Stimulated activated CD4-positive, alpha-beta T cell treated with anti-CD3 and anti-CD28 coated beads, Interleukin-12 subunit alpha, Interleukin-12 subunit beta, amount 100 ng/mL, for 48 hours (primary cell): ENCODE measurements at regions not wholly inside any gene's neighbourhood (a gene's known extent, or its start where the extent isn't known, plus 50 kb on each side); places are given as distances from the start of the nearest gene placed in this dataset.

Experiments used
- DNase-seq, 3 donors: peaks; one replicate each; pipeline ENCODE4 v3.0.0-alpha.2; 2020; ENCODE audit warnings: low read depth in 2 of 3, low spot score in 1 of 3

GRCh38 chr6:209432-210103 lies 82.7 kb upstream of the DUSP22 start:
- peak in 2 of 3 donors; percentile 56 to 60 for DNase-seq

- DNase-seq, result no peak
Measured at GRCh38 chr6:210104-210456, 82.2 kb upstream of the DUSP22 start.

DNA sequence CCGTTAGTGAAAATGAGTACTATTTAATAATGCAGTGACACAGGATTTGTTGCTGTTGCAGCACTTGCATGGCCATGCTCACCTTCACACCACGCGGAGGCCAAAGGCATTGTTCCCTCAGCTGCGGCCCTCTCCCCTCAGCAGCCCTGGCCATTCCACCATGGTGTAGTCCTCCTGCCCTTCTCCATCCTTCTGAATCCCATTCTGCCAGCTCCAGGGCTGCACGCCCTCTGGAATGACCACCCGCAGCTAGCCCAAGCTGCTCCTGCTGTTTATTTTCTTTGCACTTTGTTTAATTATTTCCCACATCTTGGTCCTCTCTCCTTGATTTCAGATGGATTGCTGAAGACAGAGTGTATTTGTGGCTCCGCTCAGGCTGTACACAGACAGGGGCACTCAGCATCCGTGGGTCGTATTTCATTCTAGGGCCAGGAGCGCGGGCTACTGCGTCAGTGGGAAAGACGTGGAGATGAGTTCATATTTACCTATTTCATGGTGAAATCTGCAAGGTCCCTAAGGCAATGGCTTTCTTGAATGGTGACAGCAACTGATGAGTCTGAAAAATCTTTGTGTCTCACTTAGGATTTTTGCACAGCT lies 81.4 kb upstream of the DUSP22 start:
- DNase-seq, result no peak

- no peak for DNase-seq
Measured at GRCh38 chr6:211871-212497, 80.3 kb upstream of the DUSP22 start.

GRCh38 chr6:213284-213683 lies 79.0 kb upstream of the DUSP22 start:
- DNase-seq, result no peak

DNA sequence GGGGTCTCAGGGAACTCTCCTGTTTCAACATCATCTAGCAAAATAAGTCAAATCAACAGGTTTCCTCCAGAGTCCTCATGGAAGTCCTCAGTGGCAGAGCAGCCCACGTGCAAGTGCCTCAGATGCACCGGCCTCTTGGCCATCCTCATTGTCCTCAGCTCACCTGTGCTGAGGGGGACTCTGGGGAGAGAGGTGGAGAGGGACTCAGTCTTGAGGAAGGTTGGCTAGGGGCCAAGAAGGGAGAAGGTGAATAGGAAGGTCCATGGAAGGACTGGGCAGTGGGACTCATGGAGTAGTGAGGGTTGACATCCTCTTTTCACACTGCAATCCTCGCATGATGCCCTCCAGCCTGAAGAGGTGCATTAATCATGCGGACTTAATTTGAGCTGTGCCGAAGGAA lies 77.9 kb upstream of the DUSP22 start:
- no peak for DNase-seq

DNA sequence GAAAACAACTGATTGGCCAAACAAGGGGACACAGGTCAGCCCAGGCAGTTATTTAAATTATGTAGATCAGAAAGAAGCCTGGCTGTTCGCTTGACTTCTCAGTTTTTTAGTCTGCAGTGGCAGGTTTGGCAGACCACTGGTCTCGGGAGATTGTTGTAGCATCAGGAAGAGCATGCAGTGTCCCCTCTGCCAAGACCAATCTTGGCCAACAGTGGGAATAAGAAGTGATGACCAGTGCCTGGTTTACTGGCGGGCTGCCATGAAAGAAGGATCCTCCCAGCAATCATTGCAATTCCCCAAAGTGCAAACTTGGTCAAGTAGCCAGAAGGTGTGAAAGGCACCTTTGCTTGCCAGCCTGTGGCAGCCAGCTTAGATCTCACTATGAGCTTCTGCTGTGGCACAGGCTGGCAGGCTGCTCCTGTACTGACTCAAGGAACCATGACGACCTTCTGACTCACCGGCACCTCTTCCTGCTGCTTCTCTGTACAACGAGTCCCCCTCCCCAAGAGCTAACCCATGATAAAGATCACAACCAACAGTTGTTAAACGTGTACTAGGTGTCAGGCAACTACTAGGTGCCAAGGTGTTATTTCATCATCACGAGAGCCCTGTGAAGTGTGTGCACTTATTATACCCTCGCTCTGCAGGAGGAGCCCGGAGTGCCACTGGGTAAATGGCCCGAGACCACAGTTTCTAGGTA lies 76.8 kb upstream of the DUSP22 start:
- DNase-seq, result peak; percentile 58 to 75 (median 59)

- peak in 2 of 3 donors; percentile 33 to 38 for DNase-seq
Measured at GRCh38 chr6:217048-217659, 75.1 kb upstream of the DUSP22 start.

GRCh38 chr6:218153-219018 lies 73.9 kb upstream of the DUSP22 start:
- DNase-seq, result no peak

DNA sequence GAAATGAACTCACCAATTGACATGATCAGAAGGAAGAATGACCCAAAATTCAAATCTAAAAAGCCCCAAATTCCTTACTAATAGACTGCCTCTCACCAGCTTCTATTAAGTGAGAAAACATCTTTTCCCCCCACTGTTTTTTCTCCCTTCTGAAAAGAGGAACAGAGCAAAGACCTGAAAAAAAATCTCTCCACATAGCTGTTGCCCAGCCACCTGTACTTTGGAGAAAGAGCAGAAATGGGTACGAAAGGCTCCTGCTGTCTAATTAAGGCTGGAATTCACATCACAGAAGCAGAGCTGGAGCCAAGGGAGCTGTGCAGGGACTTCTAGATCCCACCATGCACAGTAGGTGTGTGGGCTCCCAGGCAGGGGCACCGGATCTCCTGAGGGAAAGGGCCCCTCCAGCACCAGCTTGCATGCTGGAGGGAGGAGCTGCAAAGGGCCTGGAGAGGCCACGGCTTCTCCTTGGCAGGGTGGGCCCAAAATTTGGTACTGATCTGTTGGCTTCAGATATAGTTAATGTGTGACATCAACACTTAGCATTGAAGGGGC lies 73.2 kb upstream of the DUSP22 start:
- no peak for DNase-seq

- no peak for DNase-seq
Measured at GRCh38 chr6:219641-220198, 72.6 kb upstream of the DUSP22 start.

DNA sequence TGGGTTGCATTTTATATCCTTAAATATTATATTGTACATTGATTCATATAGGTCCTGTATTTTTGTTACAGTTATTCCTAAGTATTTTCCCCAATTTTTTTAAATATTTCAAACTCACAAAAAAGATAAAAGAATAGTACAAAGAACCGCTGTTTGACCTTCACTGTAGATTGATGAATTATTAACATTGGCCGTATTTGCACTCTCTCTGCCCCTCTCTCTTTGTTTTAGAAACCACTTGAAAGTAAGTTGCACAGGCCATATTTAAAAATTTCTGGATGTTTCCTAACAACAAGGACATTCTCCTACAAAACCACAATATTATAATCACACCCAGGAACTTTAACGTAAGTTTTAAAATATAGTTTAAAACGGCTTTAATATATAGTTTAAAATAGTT lies 72.0 kb upstream of the DUSP22 start:
- DNase-seq, result no peak

GRCh38 chr6:220721-221475 lies 71.4 kb upstream of the DUSP22 start:
- no peak for DNase-seq

- no peak for DNase-seq
Measured at GRCh38 chr6:221531-222349, 70.5 kb upstream of the DUSP22 start.

DNA sequence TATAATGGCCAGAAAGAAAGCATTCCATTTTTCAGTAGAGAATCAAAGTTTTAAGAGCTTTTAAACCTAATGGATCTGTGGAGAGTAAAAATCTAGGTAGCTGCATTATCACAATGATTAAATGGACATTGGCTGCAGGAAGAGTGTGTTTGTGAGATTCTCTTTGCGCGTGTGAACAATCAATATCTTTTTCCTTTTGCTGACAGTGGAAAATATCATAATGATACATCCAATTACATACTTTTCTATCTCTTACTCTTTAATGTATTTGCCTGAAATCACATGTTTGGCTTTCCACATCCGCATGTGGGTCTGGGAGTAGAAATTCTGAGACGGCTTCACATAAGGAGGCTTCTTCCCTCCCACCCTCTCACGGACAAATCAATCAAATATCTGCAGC lies 69.8 kb upstream of the DUSP22 start:
- no peak for DNase-seq

GRCh38 chr6:223136-223535 lies 69.2 kb upstream of the DUSP22 start:
- DNase-seq, result no peak

DNA sequence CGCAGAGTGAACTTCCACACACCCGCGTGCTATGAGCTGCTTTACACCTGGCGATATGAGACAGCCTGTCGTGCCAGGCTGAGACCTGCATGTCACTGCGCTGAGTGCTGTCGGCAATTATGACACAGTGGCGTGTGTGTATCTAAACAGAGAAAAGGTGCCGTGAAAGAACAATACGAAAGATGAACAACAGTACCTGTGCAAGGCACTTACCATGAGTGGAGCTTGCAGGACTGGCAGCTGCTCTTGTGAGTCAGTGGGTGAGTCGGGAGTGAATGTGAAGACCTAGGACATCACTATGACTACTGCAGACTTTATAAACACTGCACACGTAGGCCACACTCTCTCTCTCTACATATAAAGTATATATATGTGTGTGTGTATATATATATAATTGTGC lies 68.5 kb upstream of the DUSP22 start:
- peak in 1 of 3 donors; percentile 37 for DNase-seq

GRCh38 chr6:224350-224749 lies 67.9 kb upstream of the DUSP22 start:
- no peak for DNase-seq
